ENCODE measurements at regions not wholly inside any gene's neighbourhood (a gene's known extent, or its start where the extent isn't known, plus 50 kb on each side); places are given as distances from the start of the nearest gene placed in this dataset.

DNA sequence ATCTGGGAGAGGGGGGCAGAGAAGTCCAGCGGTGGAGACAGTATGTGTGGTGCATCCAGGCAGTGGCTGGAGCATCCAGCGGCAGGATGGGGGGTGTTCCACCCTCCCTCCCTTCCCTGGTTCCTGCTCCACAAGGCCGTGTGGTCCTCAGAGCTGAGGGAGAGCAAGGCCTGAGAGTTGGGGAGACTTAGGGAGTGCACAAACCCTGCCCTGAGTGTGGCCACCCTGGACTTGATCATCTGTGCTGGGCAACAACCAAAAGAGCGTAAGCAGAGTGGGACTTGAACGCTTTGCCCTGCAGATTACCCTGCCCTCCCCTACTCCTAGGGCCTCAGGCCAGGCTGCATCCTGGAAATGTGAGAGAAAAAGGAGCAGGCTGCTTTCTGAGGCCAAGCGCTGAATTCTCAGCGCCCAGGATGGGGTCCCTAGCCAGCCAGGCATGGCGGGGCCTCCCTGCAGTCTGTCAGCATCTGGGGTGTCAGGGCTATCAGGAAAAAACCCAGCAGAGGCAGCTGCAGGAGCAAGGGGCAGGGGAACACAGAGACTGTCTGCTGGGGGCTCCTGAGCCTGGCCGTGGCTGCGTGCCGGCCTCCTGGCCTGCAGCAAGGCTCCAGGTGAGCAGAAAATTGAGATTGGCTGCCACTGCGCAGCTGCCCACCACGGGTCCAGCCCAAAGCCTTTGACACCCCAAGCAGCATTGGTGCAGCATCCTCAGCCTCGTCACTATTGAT, 266.2 kb downstream of the NPHP4 start:
- intact Hi-C loops (cut with DNase I), result no loop called here

DNA sequence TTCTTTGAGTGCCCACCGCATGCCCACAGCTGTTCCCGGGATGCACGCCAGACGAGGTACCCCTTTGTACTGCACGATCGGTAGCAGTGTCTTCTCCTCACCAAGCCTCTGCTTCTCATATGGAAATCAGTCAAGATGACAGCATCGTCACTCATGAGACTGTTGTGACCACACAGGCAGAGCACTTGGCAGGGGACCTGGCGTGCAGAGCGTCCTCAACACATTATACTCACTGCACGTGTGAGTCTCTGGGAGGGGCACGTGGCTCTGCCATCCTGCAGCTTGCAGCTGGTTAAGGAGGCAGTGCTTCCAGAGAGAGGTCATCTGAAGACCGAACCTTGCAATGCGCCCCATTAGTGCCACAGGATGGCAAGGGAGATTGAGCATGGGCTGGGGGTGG, 266.8 kb downstream of the NPHP4 start:
- intact Hi-C loops (cut with DNase I), result no loop called here

More for the DNA sequence above, 266.2 kb downstream of the NPHP4 start:
- peak in 9 of 42 donors; percentile 4 to 36 (median 8) for DNase-seq

DNA sequence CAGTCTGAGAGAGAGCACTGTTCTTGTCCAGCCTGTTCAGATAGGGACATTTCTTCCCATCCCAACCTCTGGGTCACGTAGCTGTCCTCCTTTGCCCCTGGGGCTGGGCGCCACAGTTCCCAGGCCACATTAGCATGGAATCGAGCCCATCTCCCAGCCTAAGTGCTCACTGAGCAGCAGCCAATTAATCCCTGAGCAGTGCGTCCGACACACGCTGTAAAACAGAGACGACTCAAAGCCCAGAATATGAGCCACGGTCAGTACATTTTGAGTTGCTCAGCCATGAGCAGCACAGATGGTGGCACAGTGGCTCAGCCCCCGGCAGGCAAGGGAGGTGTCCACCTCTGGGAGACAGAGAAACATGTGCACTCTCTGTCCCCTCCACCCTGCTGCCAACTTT, 267.4 kb downstream of the NPHP4 start:
- intact Hi-C loops (cut with DNase I), result no loop called here

More for the DNA sequence above, 266.8 kb downstream of the NPHP4 start:
- peak in 9 of 42 donors; percentile 7 to 36 (median 20) for DNase-seq

DNA sequence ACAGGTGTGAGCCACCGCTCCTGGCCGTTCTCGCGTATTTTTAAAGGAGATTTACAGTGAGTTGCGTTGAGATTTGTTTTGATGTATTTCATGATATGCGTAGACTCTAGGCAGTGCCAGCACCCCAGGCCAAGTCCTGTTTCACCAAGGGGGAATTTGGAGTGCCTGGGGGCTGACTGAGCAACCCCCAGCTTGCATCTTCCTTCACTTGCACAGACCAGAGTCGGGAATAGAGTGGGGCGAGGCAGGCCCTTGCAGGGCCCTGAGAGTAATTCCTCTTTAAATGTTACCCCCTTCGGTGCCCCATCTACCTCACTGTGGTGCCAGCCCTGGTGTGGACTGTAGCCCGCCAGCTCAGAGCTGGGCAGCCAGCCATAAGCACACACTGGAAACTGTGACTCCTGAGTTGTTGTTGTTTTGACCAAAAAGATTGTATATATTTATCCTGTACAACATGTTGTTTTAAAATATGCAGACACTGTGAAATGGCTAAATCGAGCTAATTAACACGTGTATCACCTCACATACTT, 269.5 kb downstream of the NPHP4 start:
- DNase-seq, result peak in 6 of 42 donors; percentile 2 to 32 (median 20)
- intact Hi-C loops (cut with DNase I), result no loop called here

More for the DNA sequence above, 267.4 kb downstream of the NPHP4 start:
- DNase-seq, result peak in 6 of 42 donors; percentile 5 to 39 (median 14)

DNA sequence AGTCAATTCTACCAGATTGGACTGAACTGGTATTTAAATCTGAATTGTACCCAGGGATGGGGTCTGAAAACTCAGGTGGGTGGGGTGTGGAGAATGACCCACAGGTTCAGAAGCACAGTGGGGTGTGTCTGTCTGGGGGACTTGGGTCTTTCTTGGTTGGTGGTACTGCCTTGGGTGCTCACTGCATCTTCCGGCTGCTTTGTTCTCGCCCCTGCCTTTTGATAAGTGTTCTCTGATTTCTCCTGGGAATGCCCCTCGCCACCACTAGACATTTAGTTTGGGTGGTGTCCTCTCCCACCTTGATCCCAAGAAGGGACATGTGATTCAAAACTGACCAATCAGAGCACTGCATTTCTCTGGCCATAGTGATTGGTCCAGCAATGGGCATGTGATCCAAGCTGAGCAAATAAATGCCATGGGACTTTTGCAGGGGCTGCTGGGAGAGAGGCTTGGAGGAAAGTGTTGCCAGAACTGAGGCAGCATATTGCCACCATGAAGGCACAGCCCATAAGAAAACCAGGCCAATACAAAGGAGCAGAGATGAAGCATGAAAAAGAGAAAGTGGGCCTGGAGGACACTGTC, 270.5 kb downstream of the NPHP4 start:
- peak in 2 of 42 donors; percentile 0 to 31 for DNase-seq
- intact Hi-C loops (cut with DNase I), result no loop called here

DNA sequence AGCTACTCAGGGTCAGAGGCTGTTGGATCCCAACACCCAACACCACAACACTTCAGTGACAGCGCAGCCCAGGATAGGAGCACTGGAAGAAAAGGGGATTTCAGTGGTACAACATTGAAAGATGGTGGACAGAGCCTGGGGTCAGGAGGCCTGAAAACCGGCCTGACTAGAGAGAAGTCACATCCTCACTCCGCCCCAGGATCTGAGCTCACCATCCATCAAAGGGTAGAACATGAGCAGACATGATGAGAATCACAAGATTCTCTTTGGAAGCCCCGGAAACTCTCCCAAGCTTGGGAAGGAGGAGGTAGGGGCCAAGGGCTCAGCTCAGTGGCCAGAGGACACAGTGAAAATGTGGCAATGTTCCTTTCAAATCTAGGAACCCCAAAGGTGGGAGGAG, 271.3 kb downstream of the NPHP4 start:
- peak in 4 of 42 donors; percentile 3 to 25 (median 11) for DNase-seq
- intact Hi-C loops (cut with DNase I), result no loop called here

DNA sequence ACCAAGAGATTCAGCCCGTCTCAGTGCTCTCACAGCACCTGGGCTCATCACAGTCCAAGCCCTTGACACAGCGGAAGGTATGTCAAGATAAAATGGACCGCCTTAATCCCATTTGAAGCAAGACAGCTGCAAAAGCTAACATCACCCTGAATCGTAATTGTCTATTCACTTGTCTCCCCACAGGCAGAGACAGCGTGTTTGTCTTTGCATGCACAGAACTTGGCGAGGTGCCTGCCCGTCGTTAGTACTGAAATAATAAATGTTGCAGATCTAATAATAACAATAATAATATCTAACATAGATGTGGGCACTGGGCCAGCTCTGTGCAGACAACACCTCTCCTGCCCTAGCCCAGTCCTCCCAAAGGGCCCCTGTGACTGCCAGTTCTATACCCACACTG, 271.7 kb downstream of the NPHP4 start:
- intact Hi-C loops (cut with DNase I), result no loop called here
- peak in 6 of 42 donors; percentile 5 to 34 (median 21) for DNase-seq

DNA sequence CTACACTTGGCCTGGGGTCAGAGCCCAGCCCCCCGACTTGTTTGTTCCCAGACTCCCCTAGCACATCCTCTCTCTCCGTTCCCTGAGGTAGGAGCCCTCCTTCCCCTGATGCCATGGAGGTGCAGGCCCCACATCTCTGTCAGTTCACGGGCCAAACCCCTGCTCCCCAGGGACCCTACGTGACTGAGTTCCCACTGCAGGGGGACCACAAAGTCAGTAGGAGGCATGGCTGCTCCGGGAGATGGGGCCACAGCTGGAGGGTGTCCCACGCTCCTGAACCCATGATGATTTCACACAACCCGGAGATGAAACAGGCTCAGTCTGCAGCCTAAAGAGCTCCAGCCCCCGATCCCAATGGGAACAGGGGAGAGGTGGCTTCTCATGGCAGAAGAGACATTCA, 272.2 kb downstream of the NPHP4 start:
- DNase-seq, result peak in 5 of 42 donors; percentile 2 to 24 (median 13)
- intact Hi-C loops (cut with DNase I), result no loop called here

DNA sequence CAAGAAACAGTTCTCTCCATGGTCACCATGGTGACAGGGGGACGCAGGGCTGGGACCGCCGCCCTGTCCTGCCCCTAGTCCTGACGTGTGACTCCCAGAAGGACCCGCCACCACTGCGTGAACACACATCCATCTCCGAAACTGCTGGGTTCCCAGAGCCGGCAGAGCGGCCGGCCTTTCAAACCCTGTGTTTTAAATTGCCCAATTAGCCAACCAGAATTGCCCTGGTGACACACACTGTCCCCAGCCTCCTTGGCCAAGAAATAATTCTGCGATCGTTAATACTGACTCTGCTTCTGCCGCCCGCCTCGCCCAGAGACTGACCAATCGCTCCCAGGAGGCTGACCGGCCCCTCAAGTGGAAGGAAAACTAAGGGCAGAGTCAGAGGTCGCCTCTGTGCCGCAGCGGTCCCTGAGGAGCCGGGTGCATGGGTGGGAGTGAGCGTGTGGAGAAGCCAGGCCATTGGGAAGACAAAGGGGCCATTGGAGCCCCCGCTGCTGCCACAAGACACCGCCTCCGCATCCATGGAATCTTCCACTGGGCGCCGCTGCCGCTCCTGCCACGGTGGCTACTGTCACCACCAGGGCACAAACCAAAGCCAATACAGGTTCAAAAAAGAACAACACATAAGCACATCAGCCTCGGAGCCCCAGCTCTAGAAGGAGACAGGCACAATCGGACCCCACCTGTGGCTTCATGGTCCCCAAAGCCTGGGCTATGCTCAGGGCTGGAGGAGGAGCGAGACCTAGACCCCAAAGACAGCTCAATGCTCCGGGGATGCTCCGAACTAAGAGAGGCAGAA, 273.2 kb downstream of the NPHP4 start:
- intact Hi-C loops (cut with DNase I), result no loop called here
- peak in 8 of 42 donors; percentile 6 to 43 (median 18) for DNase-seq

DNA sequence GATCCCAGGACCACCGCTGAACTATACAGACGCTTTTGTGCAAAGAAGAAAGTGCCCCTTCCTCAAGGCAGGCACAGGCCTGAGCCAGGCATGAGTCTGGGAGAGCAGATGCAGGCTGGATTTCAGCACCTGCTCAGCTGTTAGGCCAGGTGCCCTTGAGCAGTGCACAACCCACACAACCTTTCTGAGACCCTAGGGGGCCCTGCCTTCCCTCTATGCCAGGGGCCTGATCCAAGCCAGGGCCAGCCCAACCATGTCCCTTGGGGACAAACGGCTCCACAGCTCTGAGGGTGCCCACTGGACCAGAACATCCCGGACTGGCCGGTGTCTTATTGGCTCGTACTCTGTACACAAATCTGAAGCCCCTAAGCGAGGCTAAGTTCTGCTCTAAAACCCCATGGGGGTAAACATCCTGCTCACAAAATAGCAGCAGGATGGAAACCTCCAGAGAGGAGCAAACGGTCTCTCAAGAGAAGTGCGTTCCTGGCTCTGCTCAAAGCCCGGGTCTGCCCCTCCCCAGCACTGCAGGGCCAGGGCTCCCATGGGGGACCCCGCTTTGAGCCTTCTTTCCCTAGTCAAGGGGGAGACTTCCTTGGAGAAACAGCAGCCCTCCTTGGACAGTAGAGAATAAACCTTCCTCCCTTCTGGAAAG, 275.1 kb downstream of the NPHP4 start:
- intact Hi-C loops (cut with DNase I), result no loop called here
- peak in 5 of 42 donors; percentile 4 to 39 (median 14) for DNase-seq

DNA sequence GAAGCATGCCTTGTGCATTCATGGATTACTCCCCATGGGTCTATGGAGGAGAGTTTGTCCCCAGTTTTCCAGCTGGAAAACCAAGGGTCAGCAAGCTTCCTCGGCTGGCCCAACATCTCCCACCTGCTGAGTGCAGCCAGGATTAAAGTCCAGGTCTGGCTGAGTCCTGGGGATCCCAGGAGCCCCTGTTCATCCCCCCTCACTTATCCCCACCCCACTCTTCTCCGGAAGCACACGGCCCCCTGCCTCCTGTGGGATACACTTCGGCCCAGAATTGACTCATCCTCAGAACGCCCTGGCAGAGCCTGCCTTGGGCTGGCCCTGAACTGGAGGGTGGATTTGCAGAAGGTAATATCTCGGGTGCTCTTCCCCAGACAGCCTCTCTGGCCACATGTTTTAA, 276.1 kb downstream of the NPHP4 start:
- intact Hi-C loops (cut with DNase I), result no loop called here
- peak in 2 of 42 donors; percentile 0 to 4 for DNase-seq

DNA sequence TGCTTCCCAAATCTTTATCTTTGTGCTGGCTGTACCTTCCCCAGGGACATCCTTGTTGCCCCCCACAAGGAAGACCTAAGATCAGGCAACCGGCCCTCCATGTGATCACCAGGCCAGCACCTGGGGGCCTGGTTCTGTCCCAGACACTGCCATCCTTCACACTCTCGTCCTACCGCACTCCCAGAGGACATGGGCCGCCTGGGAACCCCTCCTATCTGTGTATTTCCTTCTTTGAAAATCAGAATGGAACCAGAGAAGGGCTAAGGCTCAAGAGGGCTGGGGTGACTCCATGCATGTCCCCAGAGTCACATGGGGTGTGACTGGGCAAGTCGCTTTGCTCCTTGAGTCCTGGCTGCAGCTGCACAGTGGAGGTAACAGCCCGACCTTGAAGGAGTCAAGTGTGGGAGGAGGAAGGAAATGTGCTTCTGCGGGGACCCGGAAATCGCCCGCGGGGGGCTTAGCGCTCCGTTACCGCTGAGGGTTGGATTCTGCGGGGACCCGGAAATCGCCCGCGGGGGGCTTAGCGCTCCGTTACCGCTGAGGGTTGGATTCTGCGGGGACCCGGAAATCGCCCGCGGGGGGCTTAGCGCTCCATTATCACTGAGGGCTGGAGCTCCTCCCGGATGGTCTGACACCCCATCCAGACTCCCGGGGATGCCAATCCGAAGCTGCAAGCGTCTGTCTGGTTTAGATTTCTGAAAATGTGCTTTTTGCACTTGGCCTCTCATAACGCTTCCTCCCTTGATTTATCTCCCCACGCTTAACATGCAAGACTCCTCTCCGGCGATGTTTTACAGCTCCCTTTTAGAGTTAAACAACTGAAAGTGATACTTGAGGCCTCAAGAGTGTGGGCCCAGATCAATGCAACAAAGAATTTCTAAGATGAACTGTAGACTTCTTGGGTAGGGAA, 278.9 kb downstream of the NPHP4 start:
- peak in 6 of 42 donors; percentile 2 to 28 (median 11) for DNase-seq
- intact Hi-C loops (cut with DNase I), result no loop called here

DNA sequence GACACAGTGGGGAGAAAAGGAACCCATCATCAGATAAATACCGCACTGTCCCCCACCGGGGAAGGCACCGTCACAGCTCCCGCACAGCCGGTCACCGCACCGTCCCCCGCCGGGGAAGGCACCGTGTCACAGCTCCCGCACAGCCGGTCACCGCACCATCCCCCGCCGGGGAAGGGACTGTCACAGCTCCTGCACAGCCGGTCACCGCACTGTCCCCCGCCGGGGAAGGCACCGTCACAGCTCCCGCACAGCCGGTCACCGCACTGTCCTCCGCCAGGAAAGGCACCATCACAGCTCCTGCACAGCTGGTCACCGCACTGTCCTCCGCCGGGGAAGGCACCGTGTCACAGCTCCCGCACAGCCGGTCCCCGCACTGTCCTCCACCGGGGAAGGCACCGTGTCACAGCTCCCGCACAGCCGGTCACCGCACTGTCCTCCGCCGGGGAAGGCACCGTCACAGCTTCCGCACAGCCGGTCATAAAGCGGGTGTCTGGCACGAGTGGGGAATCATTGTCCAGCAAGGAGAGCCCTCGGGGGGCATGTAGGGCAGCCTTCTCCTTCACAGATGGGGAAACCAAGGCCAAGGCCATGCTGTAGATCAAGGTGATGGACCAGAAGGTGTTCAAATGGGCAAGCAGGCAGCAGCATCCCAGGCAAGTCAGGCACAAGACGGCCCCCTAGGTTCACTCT, 280.1 kb downstream of the NPHP4 start:
- DNase-seq, result peak in 6 of 42 donors; percentile 1 to 20 (median 4)
- intact Hi-C loops (cut with DNase I), result no loop called here

DNA sequence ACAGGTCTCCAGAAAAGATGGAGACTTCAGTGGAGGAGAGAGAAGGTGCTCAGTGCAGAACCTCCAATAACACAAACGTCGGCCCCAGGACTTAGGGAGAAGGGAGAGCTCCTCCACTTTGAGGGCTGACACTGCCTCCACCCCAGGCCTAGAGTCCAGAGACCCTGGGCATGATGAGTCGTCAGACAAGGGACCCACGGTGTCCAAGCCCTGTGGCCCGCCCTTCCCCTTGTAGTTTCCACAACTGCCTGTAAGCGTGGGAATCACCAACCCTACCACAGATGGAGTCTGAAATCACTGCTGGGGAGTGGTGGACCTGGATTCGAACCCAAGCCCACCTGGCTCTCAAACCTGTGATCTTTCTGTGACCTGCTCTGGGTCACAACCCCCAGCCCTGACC, 281.1 kb downstream of the NPHP4 start:
- intact Hi-C loops (cut with DNase I), result no loop called here
- DNase-seq, result peak in 3 of 42 donors; percentile 0 to 9 (median 2)

DNA sequence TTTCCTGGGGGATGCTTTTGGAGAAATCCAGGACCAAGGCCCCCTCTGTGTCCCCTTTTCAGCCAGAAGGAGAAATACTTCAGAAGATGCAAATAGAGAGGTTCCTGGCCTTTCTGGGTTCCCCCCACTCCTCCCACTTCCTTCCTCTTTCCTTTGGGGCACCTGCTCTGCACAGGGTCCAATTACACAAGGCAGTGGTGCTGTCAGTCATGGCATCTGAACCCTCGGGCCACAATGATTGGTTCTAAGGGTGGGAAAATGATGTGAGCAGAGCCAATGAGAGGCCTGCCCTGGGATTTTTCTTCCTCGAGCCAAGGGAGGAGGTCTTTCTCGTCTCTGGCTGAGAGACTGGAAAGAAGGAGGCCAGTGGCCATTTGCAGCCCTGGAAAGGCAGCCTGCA, 282.2 kb downstream of the NPHP4 start:
- DNase-seq, result no peak
- intact Hi-C loops (cut with DNase I), result no loop called here

DNA sequence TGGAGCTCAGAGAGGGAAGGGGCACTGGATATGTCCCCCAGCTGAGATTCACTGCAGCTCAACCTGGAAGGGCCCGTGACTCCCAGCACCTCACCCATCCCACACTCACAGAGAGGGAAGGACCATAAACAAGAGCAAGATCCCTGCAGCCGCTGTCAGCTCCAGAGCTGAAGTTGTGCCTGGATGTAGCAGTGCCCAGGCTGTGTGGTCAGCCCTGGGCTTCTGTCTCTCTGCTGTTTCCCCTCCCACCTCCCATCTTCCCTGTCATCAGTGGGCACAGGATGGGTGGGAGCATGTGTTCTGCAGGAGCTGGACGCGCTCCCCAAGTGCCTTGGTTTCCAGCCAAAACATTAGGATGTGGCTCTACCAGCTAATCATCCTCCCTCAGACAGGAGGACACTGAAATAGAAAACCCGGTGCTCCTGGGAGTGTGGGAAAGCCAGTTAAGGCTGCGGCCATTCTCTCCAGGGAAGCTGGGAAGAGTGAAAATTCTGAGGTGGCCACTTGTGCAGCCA, 282.7 kb downstream of the NPHP4 start:
- intact Hi-C loops (cut with DNase I), result no loop called here
- peak in 2 of 42 donors; percentile 7 to 28 for DNase-seq
